ENCODE measurements at regions not wholly inside any gene's neighbourhood (a gene's known extent, or its start where the extent isn't known, plus 50 kb on each side); places are given as distances from the start of the nearest gene placed in this dataset.

DNA sequence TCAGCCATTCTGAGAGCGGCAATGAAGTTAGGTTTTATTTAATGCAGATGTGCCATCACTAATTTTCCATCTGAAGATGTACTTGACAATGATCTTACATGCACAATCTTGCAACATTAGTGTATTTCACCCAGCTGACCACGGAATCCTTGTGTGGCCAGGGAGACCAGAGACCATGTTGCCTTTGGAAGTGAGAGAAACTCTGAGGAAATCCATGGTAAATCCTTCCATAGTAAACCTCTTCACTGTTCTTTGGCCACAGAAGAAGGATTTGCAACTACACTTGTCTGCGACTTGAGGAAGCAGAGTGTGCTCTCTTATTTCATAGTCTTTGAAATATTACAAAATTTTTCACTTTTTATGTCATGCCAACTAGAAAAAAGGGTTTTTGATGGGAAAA is 128.4 kb upstream of the IGSF10 start:
- no peak for TF ChIP-seq POLR2A (IDR thresholded peaks at IDR 0.05; ENCODE audit: insufficient read depth in 1 of 2, low read depth in 2 of 2, low read length in 2 of 2)
- TF ChIP-seq RFX5 (IDR thresholded peaks at IDR 0.05; ENCODE audit: low read depth, low read length): no peak
- TF ChIP-seq, protein P1, sequence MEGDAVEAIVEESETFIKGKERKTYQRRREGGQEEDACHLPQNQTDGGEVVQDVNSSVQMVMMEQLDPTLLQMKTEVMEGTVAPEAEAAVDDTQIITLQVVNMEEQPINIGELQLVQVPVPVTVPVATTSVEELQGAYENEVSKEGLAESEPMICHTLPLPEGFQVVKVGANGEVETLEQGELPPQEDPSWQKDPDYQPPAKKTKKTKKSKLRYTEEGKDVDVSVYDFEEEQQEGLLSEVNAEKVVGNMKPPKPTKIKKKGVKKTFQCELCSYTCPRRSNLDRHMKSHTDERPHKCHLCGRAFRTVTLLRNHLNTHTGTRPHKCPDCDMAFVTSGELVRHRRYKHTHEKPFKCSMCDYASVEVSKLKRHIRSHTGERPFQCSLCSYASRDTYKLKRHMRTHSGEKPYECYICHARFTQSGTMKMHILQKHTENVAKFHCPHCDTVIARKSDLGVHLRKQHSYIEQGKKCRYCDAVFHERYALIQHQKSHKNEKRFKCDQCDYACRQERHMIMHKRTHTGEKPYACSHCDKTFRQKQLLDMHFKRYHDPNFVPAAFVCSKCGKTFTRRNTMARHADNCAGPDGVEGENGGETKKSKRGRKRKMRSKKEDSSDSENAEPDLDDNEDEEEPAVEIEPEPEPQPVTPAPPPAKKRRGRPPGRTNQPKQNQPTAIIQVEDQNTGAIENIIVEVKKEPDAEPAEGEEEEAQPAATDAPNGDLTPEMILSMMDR (CRISPR knock-in tag; IDR thresholded peaks at IDR 0.05): no peak

Data from HepG2 (cell line).